GM12873 (cell line): ENCODE measurements at regions not wholly inside any gene's neighbourhood (a gene's known extent, or its start where the extent isn't known, plus 50 kb on each side); places are given as distances from the start of the nearest gene placed in this dataset.

Experiments used
- CTCF ChIP-seq: IDR thresholded peaks from 2 replicates; pipeline ENCODE4 v1.5.1; 2012; ENCODE audit warnings: low read depth, mild to moderate bottlenecking, moderate library complexity, low read length, control low read depth; ENCODE audit not compliant: insufficient read depth; ENCODE audit errors: missing control alignments

DNA sequence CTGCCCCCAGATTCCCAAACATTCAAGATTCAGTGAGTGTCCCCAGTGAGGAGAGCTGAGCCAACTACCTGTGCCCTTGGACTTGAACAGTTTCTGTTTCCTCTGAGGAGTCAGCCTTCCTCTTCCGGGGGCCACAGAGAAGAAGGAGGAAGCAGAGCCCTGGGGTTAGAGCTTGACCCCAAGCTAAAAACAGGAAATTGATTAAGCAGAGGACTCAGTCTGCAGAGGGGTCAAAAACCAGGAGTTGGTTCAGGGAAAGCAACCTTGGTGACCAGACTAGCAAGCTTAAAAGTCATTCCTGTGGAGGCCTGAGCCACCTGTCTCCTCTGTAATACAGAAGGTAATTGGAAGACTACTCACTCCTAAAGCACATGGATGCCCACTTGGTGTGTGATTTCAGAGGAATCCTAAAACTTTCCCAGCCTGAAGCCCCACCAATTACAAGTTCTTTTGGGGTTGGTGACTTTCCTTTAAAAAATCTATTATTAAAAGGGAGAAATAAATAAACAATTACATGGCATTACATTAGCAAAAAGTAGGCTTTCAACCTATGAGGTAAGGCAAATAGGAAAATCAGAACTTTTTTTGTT, 64.2 kb upstream of the SELENOP start:
- TF ChIP-seq CTCF = no peak

- TF ChIP-seq CTCF = no peak
Measured at GRCh38 chr5:42875211-42875610, 63.5 kb upstream of the SELENOP start.

DNA sequence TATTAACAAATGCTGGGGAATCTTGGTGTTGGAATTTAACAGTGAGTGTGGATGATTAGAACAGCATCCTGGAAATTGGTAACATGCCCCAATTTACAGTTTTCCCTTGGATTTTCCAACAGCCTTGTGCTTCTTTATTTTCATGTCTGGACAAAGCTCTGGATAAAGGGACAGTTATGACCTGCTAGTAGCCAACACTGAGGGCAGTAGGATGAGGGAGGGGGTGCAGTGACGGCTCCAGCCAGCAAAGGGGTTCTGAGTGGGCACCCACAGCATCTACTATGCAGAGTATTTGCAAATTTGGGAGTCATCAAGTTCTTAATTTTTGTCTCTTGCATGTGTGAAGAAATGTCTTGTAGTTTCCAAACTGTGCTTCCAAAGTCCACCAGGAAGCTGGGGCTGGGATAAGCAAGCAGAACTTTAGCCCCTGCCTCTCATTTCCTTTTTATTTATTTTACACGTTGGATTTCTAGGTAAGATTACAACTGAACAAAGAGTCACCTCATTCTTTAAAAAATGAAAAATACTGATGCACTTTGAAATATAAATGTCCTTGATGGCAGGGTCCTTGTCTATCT, 63.0 kb upstream of the SELENOP start:
- no peak for TF ChIP-seq CTCF

GRCh38 chr5:42872865-42873264, 61.2 kb upstream of the SELENOP start:
- no peak for TF ChIP-seq CTCF

DNA sequence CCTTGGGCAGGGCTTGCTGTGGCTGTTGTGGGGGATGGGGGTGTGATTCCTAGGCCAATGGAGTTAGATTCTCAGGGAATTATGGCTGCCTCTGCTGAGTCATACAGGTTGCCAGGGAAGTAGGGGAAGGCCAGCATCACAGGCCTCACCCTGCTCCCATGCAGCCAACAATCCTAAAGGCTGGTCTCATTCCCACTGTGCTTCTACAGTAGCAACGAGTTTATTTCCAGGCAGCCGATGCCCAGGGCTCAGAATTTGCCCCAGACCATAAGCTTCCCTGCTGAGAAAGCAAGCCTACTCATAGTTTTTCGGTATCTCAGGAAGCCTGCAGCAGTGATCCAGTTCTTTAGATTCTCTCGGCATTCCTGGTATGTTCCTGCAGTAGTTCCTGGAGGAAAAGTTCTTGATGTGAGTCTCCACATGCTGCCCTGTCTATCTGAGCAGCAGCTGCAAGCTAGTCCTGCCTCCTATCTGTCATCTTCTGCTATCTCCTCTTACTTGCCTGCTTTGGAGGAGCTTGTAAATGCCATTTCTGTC, 59.3 kb upstream of the SELENOP start:
- TF ChIP-seq CTCF = no peak
